Testis (tissue), 2 donors: ENCODE measurements at regions not wholly inside any gene's neighbourhood (a gene's known extent, or its start where the extent isn't known, plus 50 kb on each side); places are given as distances from the start of the nearest gene placed in this dataset.

ENCODE experiments used
- DNase-seq: peaks from one replicate; pipeline ENCODE4 v3.0.0-alpha.2; 2019
- H3K27ac ChIP-seq, 2 donors: fragments of 200-600 bp; sonication (generic); one replicate each; pipeline ENCODE4 v1.5.1; 2019
- H3K27me3 ChIP-seq: fragments of 200-600 bp; sonication (generic); one replicate; pipeline ENCODE4 v1.5.1; 2019
- H3K36me3 ChIP-seq: fragments of 200-600 bp; sonication (generic); one replicate; pipeline ENCODE4 v1.5.1; 2017; ENCODE audit warnings: low read depth; ENCODE audit errors: missing control alignments
- H3K4me1 ChIP-seq: fragments of 200-600 bp; sonication (generic); one replicate; pipeline ENCODE4 v1.5.1; 2019
- H3K4me3 ChIP-seq, 2 donors: fragments of 200-600 bp; sonication (generic); one replicate each; pipeline ENCODE4 v1.5.1; 2017 to 2019
- H3K9me3 ChIP-seq: fragments of 200-600 bp; sonication (generic); one replicate; pipeline ENCODE4 v1.5.1; 2017
- CTCF ChIP-seq, 3 experiments: fragments of 450-650 bp in 2 of 3; fragments of 200-600 bp in 1 of 3; sonication (generic) in 1 of 3; IDR thresholded peaks; one replicate each; pipeline ENCODE4 v1.5.1; 2016 to 2019; ENCODE audit warnings: antibody characterized with exemption in 3 of 3, mild to moderate bottlenecking in 2 of 3, moderate library complexity in 1 of 3
- POLR2A ChIP-seq: fragments of 450-650 bp; IDR thresholded peaks from one replicate; pipeline ENCODE4 v1.6.1; 2017; ENCODE audit warnings: antibody characterized with exemption, mild to moderate bottlenecking, moderate library complexity
- WGBS, 2 donors: methylation state at CpG; one replicate each; pipeline ENCODE4 v1.1.5; 2018; 5-methylcytosine and 5-hydroxymethylcytosine counted together
- intact Hi-C: fragments of 100-400 bp; cut with DNase I; formaldehyde crosslinking; loops from one replicate; pipeline ENCODE4 v1.15.1; 2023; ENCODE audit warnings: low total_unique reads

- DNase-seq: no peak
- no peaks in the 10 kb centered on the region for H3K27me3 ChIP-seq
- H3K27ac ChIP-seq: no peak overlapping the region
- no peaks in the 10 kb centered on the region for H3K9me3 ChIP-seq
- no peak overlapping the region for H3K4me3 ChIP-seq
- WGBS, 2 donors: 86 to 87% methylated on average over 7 of the region's 7 CpGs
- H3K4me1 ChIP-seq: peaks cover 24% of the 10 kb centered on the region
- H3K36me3 ChIP-seq: no peaks in the 10 kb centered on the region
- intact Hi-C loops: no loop called here
- TF ChIP-seq CTCF (IDR thresholded peaks at IDR 0.05): no peak
- no peak for TF ChIP-seq POLR2A
Measured at GRCh38 chr1:232557096-232557495, 72.8 kb downstream of the SIPA1L2 start.

DNA sequence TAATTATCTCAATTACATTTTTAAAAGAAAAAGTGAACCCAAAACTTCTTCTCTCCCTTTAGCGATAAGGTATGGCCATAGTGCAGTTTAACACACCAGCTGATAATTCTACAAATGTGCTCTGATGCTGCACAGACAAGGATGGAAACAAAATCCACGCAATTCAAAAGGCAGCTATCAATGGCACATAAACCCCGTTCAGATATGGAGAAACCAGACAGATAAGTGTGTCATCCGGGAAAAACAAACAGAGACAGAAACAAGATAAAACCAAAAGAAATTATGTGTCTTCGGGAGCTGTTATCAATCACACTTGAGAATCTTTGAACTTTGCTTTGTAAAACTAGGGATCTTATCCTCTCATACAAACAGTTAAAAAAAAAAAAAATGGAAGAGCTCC is 73.6 kb downstream of the SIPA1L2 start:
- DNase-seq: no peak
- intact Hi-C loops: no loop called here
- H3K27me3 ChIP-seq: no peaks in the 10 kb centered on the region
- 57 to 76% methylated on average over 5 of the region's 5 CpGs for WGBS, 2 donors
- no peaks in the 10 kb centered on the region for H3K9me3 ChIP-seq
- H3K4me3 ChIP-seq: no peak overlapping the region
- no peak overlapping the region for H3K27ac ChIP-seq
- TF ChIP-seq CTCF (IDR thresholded peaks at IDR 0.05) (no peak), POLR2A (no peak)
- peaks cover 24% of the 10 kb centered on the region for H3K4me1 ChIP-seq
- H3K36me3 ChIP-seq: no peaks in the 10 kb centered on the region

GRCh38 chr1:232555494-232556210 is 74.3 kb downstream of the SIPA1L2 start:
- H3K27me3 ChIP-seq: no peaks in the 10 kb centered on the region
- H3K4me1 ChIP-seq: peaks cover 24% of the 10 kb centered on the region
- intact Hi-C loops: no loop called here
- H3K9me3 ChIP-seq: no peaks in the 10 kb centered on the region
- no peak overlapping the region for H3K4me3 ChIP-seq
- no peak overlapping the region for H3K27ac ChIP-seq
- no peak for DNase-seq
- TF ChIP-seq POLR2A: no peak
- no peak for TF ChIP-seq CTCF (IDR thresholded peaks at IDR 0.05)
- no peaks in the 10 kb centered on the region for H3K36me3 ChIP-seq
- 50 to 64% methylated on average over 2 of the region's 2 CpGs for WGBS, 2 donors

DNA sequence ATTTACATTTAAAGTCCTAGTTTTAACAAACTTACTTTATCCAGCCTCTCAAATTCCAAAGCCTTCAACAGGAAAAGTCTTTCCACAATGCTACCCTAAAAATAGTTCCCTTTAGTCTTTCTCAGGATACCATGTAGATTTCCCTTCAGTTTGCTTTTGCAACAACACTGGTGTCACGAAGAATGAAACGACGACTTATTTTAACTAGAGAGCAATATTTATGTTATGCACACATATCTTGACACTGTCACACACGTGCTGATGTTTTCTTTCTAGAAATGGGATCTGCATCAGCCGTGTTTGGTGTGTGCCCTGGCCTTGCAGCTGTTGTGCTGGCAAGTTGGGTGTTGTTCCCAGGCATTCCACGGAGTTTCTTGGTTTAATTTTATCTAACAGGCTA is 75.5 kb downstream of the SIPA1L2 start:
- Histone ChIP-seq H3K36me3 (no peaks in the 10 kb centered on the region), H3K4me1 (peaks cover 24% of the 10 kb centered on the region)

More for the DNA sequence above, 75.5 kb downstream of the SIPA1L2 start:
- Histone ChIP-seq H3K27ac (no peak overlapping the region), H3K4me3 (no peak overlapping the region), H3K27me3 (no peaks in the 10 kb centered on the region), H3K9me3 (no peaks in the 10 kb centered on the region)
- TF ChIP-seq CTCF (IDR thresholded peaks at IDR 0.05): no peak
- no peak for TF ChIP-seq POLR2A
- 33 to 43% methylated on average over 6 of the region's 6 CpGs for WGBS, 2 donors
- intact Hi-C loops: no loop called here
- no peak for DNase-seq
